HCT116 (cell line): ENCODE measurements at regions not wholly inside any gene's neighbourhood (a gene's known extent, or its start where the extent isn't known, plus 50 kb on each side); places are given as distances from the start of the nearest gene placed in this dataset.
"Not testable (repeated sequence)": the region's sequence is repeated elsewhere in the genome, so short reads cannot be mapped to it uniquely, and the experiment has no call there.

Experiments
- ATAC-seq: fragments of 200-7000 bp; cut with Tn5 transposase; 2 replicates; pipeline ENCODE4 v1.9.1; 2020; ENCODE audit warnings: mild to moderate bottlenecking, moderate library complexity
- BruUV-seq: library from RNA; stranded (reverse); fragments of 400-500 nt; replicated peaks from 2 replicates; lab custom pipeline; 2021; lab: Mats Ljungman, UMichigan
- CTCF ChIA-PET: fragments of 300-600 bp; sonication (Branson Sonifier 250); formaldehyde crosslinking; loops from one replicate; lab custom pipeline; 2021; ENCODE audit warnings: antibody characterized with exemption; lab: Charles Lee
- POLR2A ChIA-PET: fragments of 300-600, 350-600 bp; sonication (Branson Sonifier 250); formaldehyde crosslinking; loops from one replicate; lab custom pipeline; 2021; ENCODE audit warnings: antibody characterized with exemption; lab: Charles Lee
- RAD21 ChIA-PET, 2 experiments: fragments of 300-600 bp; sonication (Branson Sonifier 250); formaldehyde crosslinking; loops; one replicate each; lab custom pipeline; 2023; ENCODE audit warnings: low total read pairs in 2 of 2; ENCODE audit not compliant: uncharacterized antibody in 2 of 2, unreplicated experiment in 2 of 2, low non-redundant PET in 1 of 2; lab: Charles Lee
- DNase-seq: peaks from one replicate; pipeline ENCODE4 v3.0.0-alpha.2; 2010; ENCODE audit warnings: low read depth, low spot score
- H2AFZ ChIP-seq: fragments of 200-600 bp; shearing (Covaris generic), sonication (generic); 2 replicates; pipeline ENCODE4 v1.6.1; 2017; ENCODE audit warnings: low read depth, mixed run types, mixed read lengths, antibody characterized with exemption, low read length; ENCODE audit not compliant: poor library complexity, severe bottlenecking
- H3K27ac ChIP-seq: 2 replicates; pipeline ENCODE4 v1.5.1; 2012; ENCODE audit warnings: low read depth, low read length
- H3K27me3 ChIP-seq: fragments of 200-600 bp; sonication (generic); 2 replicates; pipeline ENCODE4 v1.6.1; 2016; ENCODE audit warnings: mixed run types, low read length, mixed read lengths; ENCODE audit not compliant: insufficient read depth
- H3K36me3 ChIP-seq, 2 experiments: fragments of 200-500 bp in 1 of 2; fragments of 200-600 bp in 1 of 2; sonication (Bioruptor generic) in 1 of 2; sonication (generic) in 1 of 2; 2 replicates each; pipeline versions ENCODE4 v1.5.1 to v1.6.1; 2014 to 2016; ENCODE audit warnings: low read length in 2 of 2, inconsistent platforms in 1 of 2, mixed read lengths in 1 of 2, mixed run types in 1 of 2; ENCODE audit not compliant: insufficient read depth in 2 of 2, control insufficient read depth in 1 of 2
- H3K4me1 ChIP-seq, 2 experiments: fragments of 200-600 bp in 1 of 2; sonication (generic) in 1 of 2; 2 replicates each; pipeline versions ENCODE4 v1.5.1 to v1.6.1; 2012 to 2017; ENCODE audit warnings: low read length in 2 of 2, inconsistent platforms in 1 of 2, mild to moderate bottlenecking in 1 of 2, mixed read lengths in 1 of 2, mixed run types in 1 of 2, moderate library complexity in 1 of 2; ENCODE audit not compliant: insufficient read depth in 2 of 2, control insufficient read depth in 1 of 2
- H3K4me2 ChIP-seq: fragments of 200-600 bp; sonication (generic); 2 replicates; pipeline ENCODE4 v1.6.1; 2017; ENCODE audit warnings: mixed run types, low read length, mixed read lengths
- H3K4me3 ChIP-seq, 2 experiments: fragments of 200-600 bp in 1 of 2; sonication (generic) in 1 of 2; replicated peaks in 1 of 2; 2 replicates each; pipeline ENCODE4 v1.5.1; 2011 to 2016; ENCODE audit warnings: low read length in 2 of 2, control low read depth in 1 of 2, low read depth in 1 of 2, mild to moderate bottlenecking in 1 of 2, mixed read lengths in 1 of 2, mixed run types in 1 of 2
- H3K79me2 ChIP-seq: fragments of 200-600 bp; sonication (generic); 2 replicates; pipeline ENCODE4 v1.6.1; 2017; ENCODE audit warnings: mild to moderate bottlenecking, mixed run types, low read length, moderate library complexity, mixed read lengths; ENCODE audit not compliant: insufficient read depth
- H3K9ac ChIP-seq: fragments of 200-600 bp; sonication (generic); 2 replicates; pipeline ENCODE4 v1.6.1; 2016; ENCODE audit warnings: low read length, mixed read lengths
- H3K9me2 ChIP-seq: fragments of 200-600 bp; sonication (generic), shearing (Covaris generic); 2 replicates; pipeline ENCODE4 v1.6.1; 2017; ENCODE audit warnings: mixed run types, mild to moderate bottlenecking, moderate library complexity; ENCODE audit not compliant: insufficient read depth
- H3K9me3 ChIP-seq, 2 experiments: fragments of 200-500 bp in 1 of 2; fragments of 200-600 bp in 1 of 2; sonication (Bioruptor generic) in 1 of 2; sonication (generic) in 1 of 2; 2 replicates each; pipeline ENCODE4 v1.6.1; 2014 to 2017; ENCODE audit warnings: low read length in 2 of 2, mixed read lengths in 2 of 2, inconsistent platforms in 1 of 2, low read depth in 1 of 2, mild to moderate bottlenecking in 1 of 2, mixed run types in 1 of 2, moderate library complexity in 1 of 2; ENCODE audit not compliant: control insufficient read depth in 1 of 2, insufficient read depth in 1 of 2
- H4K20me1 ChIP-seq: fragments of 200-600 bp; sonication (generic), shearing (Covaris generic); 2 replicates; pipeline ENCODE4 v1.6.1; 2017; ENCODE audit warnings: mixed run types, mild to moderate bottlenecking, moderate library complexity; ENCODE audit not compliant: insufficient read depth
- ATF3 ChIP-seq: IDR thresholded peaks from 2 replicates; pipeline ENCODE4 v1.6.1; 2012
- CBX3 ChIP-seq: IDR thresholded peaks from 2 replicates; pipeline ENCODE4 v1.6.1; 2012; ENCODE audit warnings: low read depth
- EGR1 ChIP-seq: IDR thresholded peaks from 2 replicates; pipeline ENCODE4 v1.6.1; 2012; ENCODE audit warnings: low read depth
- EZH2 ChIP-seq: fragments of 200-600 bp; sonication (generic); IDR thresholded peaks from 2 replicates; pipeline ENCODE4 v1.6.1; 2017; ENCODE audit warnings: antibody characterized with exemption, mixed run types
- EZH2phosphoT487 ChIP-seq: fragments of 200-600 bp; IDR thresholded peaks from 2 replicates; pipeline ENCODE4 v1.6.1; 2018; ENCODE audit warnings: antibody characterized with exemption, borderline replicate concordance
- JUND ChIP-seq: IDR thresholded peaks from 2 replicates; pipeline ENCODE4 v1.6.1; 2012
- POLR2A ChIP-seq: IDR thresholded peaks from 2 replicates; pipeline ENCODE4 v1.7.0; 2011; ENCODE audit warnings: borderline replicate concordance; ENCODE audit not compliant: insufficient read depth, insufficient read length; ENCODE audit errors: extremely low read depth
- POLR2AphosphoS5 ChIP-seq: IDR thresholded peaks from 2 replicates; pipeline ENCODE4 v1.6.1; 2011; ENCODE audit warnings: mild to moderate bottlenecking, low read depth, low read length, moderate library complexity
- RAD21 ChIP-seq: IDR thresholded peaks from 2 replicates; pipeline ENCODE4 v1.6.1; 2012; ENCODE audit warnings: low read depth, mild to moderate bottlenecking
- SIN3A ChIP-seq: IDR thresholded peaks from 2 replicates; pipeline ENCODE4 v1.6.1; 2012; ENCODE audit warnings: low read depth
- SP1 ChIP-seq: IDR thresholded peaks from 2 replicates; pipeline ENCODE4 v1.6.1; 2012; ENCODE audit warnings: low read depth
- SRF ChIP-seq: IDR thresholded peaks from 2 replicates; pipeline ENCODE4 v1.6.1; 2012; ENCODE audit warnings: low read depth
- TCF7L2 ChIP-seq: IDR thresholded peaks from 2 replicates; pipeline ENCODE4 v1.7.0; 2011; ENCODE audit warnings: borderline replicate concordance, inconsistent platforms; ENCODE audit not compliant: insufficient read depth, insufficient read length; ENCODE audit errors: extremely low read depth
- YY1 ChIP-seq: IDR thresholded peaks from 2 replicates; pipeline ENCODE4 v1.6.1; 2011; ENCODE audit warnings: low read length, low read depth, moderate library complexity, mild to moderate bottlenecking; ENCODE audit not compliant: insufficient replicate concordance; ENCODE audit errors: extremely low read depth
- ZFX ChIP-seq: fragments of 450-650 bp; IDR thresholded peaks from 2 replicates; pipeline ENCODE4 v1.6.1; 2017
- intact Hi-C: fragments of 100-400 bp; cut with micrococcal nuclease; formaldehyde crosslinking; loops from 2 replicates; pipeline ENCODE4 v1.10.0; 2022
- TF ChIP-seq, protein P1 (sequence below), 3 experiments: fragments of 200-600 bp in 1 of 3; sonication (generic) in 1 of 3; IDR thresholded peaks in 2 of 3; conservative IDR thresholded peaks in 1 of 3; 2 replicates each; pipeline ENCODE4 v1.5.1; 2012 to 2017; ENCODE audit warnings: low read depth in 2 of 3, low read length in 2 of 3, antibody characterized with exemption in 1 of 3, borderline replicate concordance in 1 of 3, control low read depth in 1 of 3, mild to moderate bottlenecking in 1 of 3, mixed read lengths in 1 of 3, mixed run types in 1 of 3, moderate library complexity in 1 of 3; ENCODE audit not compliant: insufficient read depth in 1 of 3

GRCh38 chr2:176944998-176945397, 267.6 kb upstream of the HNRNPA3 start:
- no peak for DNase-seq
- no TSS peak for BruUV-seq
- Histone ChIP-seq H2AFZ (no peak overlapping the region), H3K4me1 (no peaks in the 10 kb centered on the region), H4K20me1 (no peaks in the 10 kb centered on the region), H3K9me2 (no peaks in the 10 kb centered on the region), H3K4me2 (no peak overlapping the region), H3K9ac (no peak overlapping the region), H3K9me3 (no peaks in the 10 kb centered on the region), H3K79me2 (no peaks in the 10 kb centered on the region), H3K27ac (no peak overlapping the region), H3K36me3 (no peaks in the 10 kb centered on the region), H3K4me3 (no peak overlapping the region), H3K27me3 (peaks cover 25% of the 10 kb centered on the region)
- intact Hi-C loops, result no loop called here
- TF ChIP-seq EZH2 (no peak), EGR1 (no peak), SIN3A (no peak), SP1 (no peak), POLR2AphosphoS5 (no peak)
- ChIA-PET CTCF (no interaction called here), POLR2A (no interaction called here), RAD21 (no interaction called here)
- no peak for ATAC-seq

DNA sequence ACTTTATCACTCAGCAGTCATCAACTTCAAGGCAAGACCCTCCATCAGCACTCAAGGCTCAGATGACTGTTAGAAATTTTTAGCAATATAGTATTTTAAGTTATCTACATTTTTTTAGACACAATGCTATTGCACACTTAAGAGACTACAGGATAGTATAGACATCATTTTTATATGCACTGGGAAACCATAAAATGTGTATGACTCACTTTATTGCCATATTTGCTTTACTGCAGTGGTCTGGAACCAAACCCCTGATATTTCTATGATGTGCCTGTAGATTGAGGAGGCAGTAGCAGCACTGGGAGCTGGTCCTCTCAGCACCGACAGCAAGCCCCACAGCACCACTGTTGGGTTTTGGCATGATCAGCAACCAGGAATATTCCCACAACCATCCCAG, 264.8 kb upstream of the HNRNPA3 start:
- Histone ChIP-seq H3K79me2 (no peaks in the 10 kb centered on the region), H3K4me1 (no peaks in the 10 kb centered on the region), H3K9ac (no peak overlapping the region), H3K4me3 (no peak overlapping the region), H3K4me2 (no peak overlapping the region), H3K36me3 (no peaks in the 10 kb centered on the region), H3K9me2 (no peaks in the 10 kb centered on the region), H2AFZ (no peak overlapping the region), H3K9me3 (no peaks in the 10 kb centered on the region), H3K27me3 (peaks cover 16% of the 10 kb centered on the region; the same call in 1 of the 2 replicates), H4K20me1 (no peaks in the 10 kb centered on the region), H3K27ac (no peak overlapping the region)
- TF ChIP-seq TCF7L2, result no peak
- no peak for TF ChIP-seq EZH2
- TF ChIP-seq POLR2A, result no peak
- TF ChIP-seq YY1, result no peak
- no peak for TF ChIP-seq RAD21
- no peak for TF ChIP-seq SRF
- TF ChIP-seq CBX3, result no peak
- TF ChIP-seq, protein P1, sequence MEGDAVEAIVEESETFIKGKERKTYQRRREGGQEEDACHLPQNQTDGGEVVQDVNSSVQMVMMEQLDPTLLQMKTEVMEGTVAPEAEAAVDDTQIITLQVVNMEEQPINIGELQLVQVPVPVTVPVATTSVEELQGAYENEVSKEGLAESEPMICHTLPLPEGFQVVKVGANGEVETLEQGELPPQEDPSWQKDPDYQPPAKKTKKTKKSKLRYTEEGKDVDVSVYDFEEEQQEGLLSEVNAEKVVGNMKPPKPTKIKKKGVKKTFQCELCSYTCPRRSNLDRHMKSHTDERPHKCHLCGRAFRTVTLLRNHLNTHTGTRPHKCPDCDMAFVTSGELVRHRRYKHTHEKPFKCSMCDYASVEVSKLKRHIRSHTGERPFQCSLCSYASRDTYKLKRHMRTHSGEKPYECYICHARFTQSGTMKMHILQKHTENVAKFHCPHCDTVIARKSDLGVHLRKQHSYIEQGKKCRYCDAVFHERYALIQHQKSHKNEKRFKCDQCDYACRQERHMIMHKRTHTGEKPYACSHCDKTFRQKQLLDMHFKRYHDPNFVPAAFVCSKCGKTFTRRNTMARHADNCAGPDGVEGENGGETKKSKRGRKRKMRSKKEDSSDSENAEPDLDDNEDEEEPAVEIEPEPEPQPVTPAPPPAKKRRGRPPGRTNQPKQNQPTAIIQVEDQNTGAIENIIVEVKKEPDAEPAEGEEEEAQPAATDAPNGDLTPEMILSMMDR (IDR thresholded peaks at IDR 0.05 in 2 of 3, conservative IDR thresholded peaks at IDR 0.05 in 1 of 3; ENCODE audit: borderline replicate concordance in 1 of 3, insufficient read depth in 1 of 3, low read depth in 2 of 3, low read length in 2 of 3), result no peak
- TF ChIP-seq POLR2AphosphoS5, result no peak
- no peak for TF ChIP-seq EGR1
- TF ChIP-seq EZH2phosphoT487, result no peak
- TF ChIP-seq ZFX, result no peak
- no peak for TF ChIP-seq ATF3
- no peak for TF ChIP-seq JUND
- ATAC-seq, result no peak
- ChIA-PET POLR2A (no interaction called here), CTCF (no interaction called here), RAD21 (no interaction called here)
- no TSS peak for BruUV-seq
- intact Hi-C loops, result no loop called here
- no peak for DNase-seq

DNA sequence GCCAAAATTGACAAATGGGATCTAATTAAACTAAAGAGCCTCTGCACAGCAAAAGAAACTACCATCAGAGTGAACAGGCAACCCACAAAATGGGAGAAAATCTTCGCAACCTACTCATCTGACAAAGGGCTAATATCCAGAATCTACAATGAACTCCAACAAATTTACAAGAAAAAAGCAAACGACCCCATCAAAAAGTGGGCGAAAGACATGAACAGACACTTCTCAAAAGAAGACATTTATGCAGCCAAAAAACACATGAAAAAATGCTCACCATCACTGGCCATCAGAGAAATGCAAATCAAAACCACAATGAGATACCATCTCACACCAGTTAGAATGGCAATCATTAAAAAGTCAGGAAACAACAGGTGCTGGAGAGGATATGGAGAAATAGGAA, 261.4 kb upstream of the HNRNPA3 start:
- DNase-seq, RAD21 ChIA-PET, H3K9me3 ChIP-seq, CTCF ChIA-PET, H4K20me1 ChIP-seq, H3K4me2 ChIP-seq, H3K27ac ChIP-seq, POLR2A ChIA-PET, H3K4me1 ChIP-seq, H2AFZ ChIP-seq, H3K9me2 ChIP-seq, H3K4me3 ChIP-seq, H3K79me2 ChIP-seq, H3K36me3 ChIP-seq, intact Hi-C loops, ATAC-seq, BruUV-seq, H3K9ac ChIP-seq: not testable (repeated sequence)
- peaks cover 33% of the 10 kb centered on the region for H3K27me3 ChIP-seq
